Liver (tissue), 8 donors: ENCODE measurements at regions not wholly inside any gene's neighbourhood (a gene's known extent, or its start where the extent isn't known, plus 50 kb on each side); places are given as distances from the start of the nearest gene placed in this dataset.

Experiments used
- DNase-seq: peaks from one replicate; pipeline ENCODE4 v3.0.0-alpha.2; 2017; ENCODE audit warnings: low spot score
- H3K27ac ChIP-seq, 2 donors: one replicate each; pipeline ENCODE4 v1.7.0; 2013; ENCODE audit warnings: inconsistent platforms in 2 of 2, low read length in 2 of 2, control low read depth in 1 of 2, low read depth in 1 of 2, mild to moderate bottlenecking in 1 of 2
- H3K27me3 ChIP-seq, 4 donors: one replicate each; pipeline versions ENCODE4 v1.6.1 to v1.7.0; 2013; ENCODE audit warnings: low read length in 3 of 4, inconsistent platforms in 1 of 4, mild to moderate bottlenecking in 1 of 4, moderate library complexity in 1 of 4; ENCODE audit not compliant: control insufficient read depth in 4 of 4, insufficient read depth in 4 of 4
- H3K36me3 ChIP-seq, 4 donors: one replicate each; pipeline versions ENCODE4 v1.6.1 to v1.7.0; 2013; ENCODE audit warnings: low read length in 3 of 4, mild to moderate bottlenecking in 3 of 4, low read depth in 1 of 4, moderate library complexity in 1 of 4; ENCODE audit not compliant: control insufficient read depth in 4 of 4, insufficient read depth in 3 of 4
- H3K4me1 ChIP-seq, 4 donors: one replicate each; pipeline versions ENCODE4 v1.6.1 to v1.7.0; 2013; ENCODE audit warnings: low read length in 3 of 4, mild to moderate bottlenecking in 3 of 4, moderate library complexity in 1 of 4; ENCODE audit not compliant: control insufficient read depth in 4 of 4, insufficient read depth in 4 of 4
- H3K4me3 ChIP-seq, 3 donors: one replicate each; pipeline versions ENCODE4 v1.6.1 to v1.7.0; 2013; ENCODE audit warnings: low read length in 3 of 3, control low read depth in 1 of 3, low read depth in 1 of 3, mild to moderate bottlenecking in 1 of 3
- H3K9ac ChIP-seq, 2 donors: one replicate each; pipeline ENCODE4 v1.7.0; 2013; ENCODE audit warnings: low read length in 2 of 2, mild to moderate bottlenecking in 2 of 2, moderate library complexity in 2 of 2, control low read depth in 1 of 2, low read depth in 1 of 2
- H3K9me3 ChIP-seq, 4 donors: one replicate each; pipeline versions ENCODE4 v1.6.1 to v1.7.0; 2013; ENCODE audit warnings: low read length in 3 of 4; ENCODE audit not compliant: control insufficient read depth in 4 of 4
- ATF3 ChIP-seq: IDR thresholded peaks from 2 replicates; pipeline ENCODE4 v1.6.1; 2016; ENCODE audit warnings: antibody characterized with exemption
- CTCF ChIP-seq: fragments of 150-350 bp; IDR thresholded peaks from 2 replicates; pipeline ENCODE4 v1.5.1; 2017; ENCODE audit warnings: improper control_type of control experiment, low read depth, low read length; ENCODE audit not compliant: missing input control
- FOXA1 ChIP-seq: IDR thresholded peaks from 2 replicates; pipeline ENCODE4 v1.6.1; 2016; ENCODE audit warnings: antibody characterized with exemption
- FOXA2 ChIP-seq: IDR thresholded peaks from 2 replicates; pipeline ENCODE4 v1.6.1; 2016; ENCODE audit warnings: antibody characterized with exemption
- GABPA ChIP-seq, 2 donors: IDR thresholded peaks in 1 of 2; conservative IDR thresholded peaks in 1 of 2; 2 replicates each; pipeline ENCODE4 v1.6.1; 2016; ENCODE audit warnings: antibody characterized with exemption in 2 of 2, mild to moderate bottlenecking in 1 of 2, moderate library complexity in 1 of 2
- HNF4A ChIP-seq, 2 donors: conservative IDR thresholded peaks; 2 replicates each; pipeline ENCODE4 v1.6.1; 2016; ENCODE audit warnings: antibody characterized with exemption in 2 of 2, mild to moderate bottlenecking in 2 of 2
- HNF4G ChIP-seq: IDR thresholded peaks from 2 replicates; pipeline ENCODE4 v1.6.1; 2016; ENCODE audit warnings: antibody characterized with exemption
- JUND ChIP-seq, 2 donors: IDR thresholded peaks; 2 replicates each; pipeline ENCODE4 v1.6.1; 2016; ENCODE audit warnings: antibody characterized with exemption in 2 of 2
- MAX ChIP-seq: IDR thresholded peaks from 2 replicates; pipeline ENCODE4 v1.6.1; 2016; ENCODE audit warnings: antibody characterized with exemption
- REST ChIP-seq: IDR thresholded peaks from 2 replicates; pipeline ENCODE4 v1.6.1; 2016; ENCODE audit warnings: antibody characterized with exemption, mild to moderate bottlenecking
- RXRA ChIP-seq, 2 donors: IDR thresholded peaks; 2 replicates each; pipeline ENCODE4 v1.6.1; 2017 to 2018; ENCODE audit warnings: antibody characterized with exemption in 2 of 2, mild to moderate bottlenecking in 1 of 2
- SP1 ChIP-seq: IDR thresholded peaks from 2 replicates; pipeline ENCODE4 v1.6.1; 2018; ENCODE audit warnings: antibody characterized with exemption, mild to moderate bottlenecking
- TAF1 ChIP-seq: conservative IDR thresholded peaks from 2 replicates; pipeline ENCODE4 v1.6.1; 2016; ENCODE audit warnings: antibody characterized with exemption, mild to moderate bottlenecking
- YY1 ChIP-seq: IDR thresholded peaks from 2 replicates; pipeline ENCODE4 v1.6.1; 2016; ENCODE audit warnings: antibody characterized with exemption, mild to moderate bottlenecking
- ZBTB33 ChIP-seq: IDR thresholded peaks from 2 replicates; pipeline ENCODE4 v1.6.1; 2016; ENCODE audit warnings: antibody characterized with exemption
- WGBS: extraction: QIAGEN DNeasy Blood & Tissue Kit; methylation state at CpG from one replicate; pipeline ENCODE4 v1.1.7; 2013; 5-methylcytosine and 5-hydroxymethylcytosine counted together
- donor health status: healthy.
- donor health status: healthy.
- donor health status: healthy.
- donor health status: healthy.
- donor health status: healthy.

- no peak for TF ChIP-seq FOXA1
- no peak for TF ChIP-seq MAX
- no peak for TF ChIP-seq ATF3
Measured at GRCh38 chr9:80522465-80522864, 950.7 kb downstream of the TLE4 start (continued).

- no peaks in the 10 kb centered on the region for H3K27me3 ChIP-seq
- 69% methylated on average over 3 of the region's 3 CpGs for WGBS
Measured at GRCh38 chr9:80521151-80521550, 949.4 kb downstream of the TLE4 start.

GRCh38 chr9:80520231-80520630 lies 948.5 kb downstream of the TLE4 start:
- no peak overlapping the region for H3K4me3 ChIP-seq
- no peaks in the 10 kb centered on the region for H3K4me1 ChIP-seq
- no peak overlapping the region for H3K27ac ChIP-seq
- no peak overlapping the region for H3K9ac ChIP-seq
- no peaks in the 10 kb centered on the region for H3K36me3 ChIP-seq
- TF ChIP-seq GABPA (IDR thresholded peaks at IDR 0.05 in 1 of 2, conservative IDR thresholded peaks at IDR 0.05 in 1 of 2): no peak
- TF ChIP-seq FOXA2: no peak
- no peak for TF ChIP-seq YY1
- no peak for TF ChIP-seq JUND (IDR thresholded peaks at IDR 0.05)
- TF ChIP-seq TAF1: no peak
- no peak for TF ChIP-seq MAX
- no peak for TF ChIP-seq HNF4A (conservative IDR thresholded peaks at IDR 0.05)
- H3K27me3 ChIP-seq: no peaks in the 10 kb centered on the region
- WGBS: 87% methylated on average over 4 of the region's 4 CpGs
- H3K9me3 ChIP-seq: no peaks in the 10 kb centered on the region
- no peak for DNase-seq

More at GRCh38 chr9:80521151-80521550, 949.4 kb downstream of the TLE4 start:
- Histone ChIP-seq H3K4me3 (no peak overlapping the region), H3K9ac (no peak overlapping the region), H3K27ac (no peak overlapping the region), H3K9me3 (peaks cover 0 to 2% (median 0%) of the 10 kb centered on the region in 4 donors), H3K4me1 (no peaks in the 10 kb centered on the region), H3K36me3 (no peaks in the 10 kb centered on the region)
- TF ChIP-seq HNF4G: no peak
- DNase-seq: no peak

GRCh38 chr9:80518441-80518840 lies 946.7 kb downstream of the TLE4 start:
- Histone ChIP-seq H3K36me3 (no peaks in the 10 kb centered on the region), H3K9me3 (no peaks in the 10 kb centered on the region), H3K27me3 (no peaks in the 10 kb centered on the region), H3K4me3 (no peak overlapping the region), H3K4me1 (no peaks in the 10 kb centered on the region), H3K27ac (no peak overlapping the region), H3K9ac (no peak overlapping the region)
- TF ChIP-seq JUND (IDR thresholded peaks at IDR 0.05) (no peak), ZBTB33 (no peak), CTCF (no peak), RXRA (IDR thresholded peaks at IDR 0.05) (no peak), SP1 (no peak), REST (no peak)
- no peak for DNase-seq
- WGBS: 90% methylated on average over 3 of the region's 3 CpGs
